ENCODE measurements at regions not wholly inside any gene's neighbourhood (a gene's known extent, or its start where the extent isn't known, plus 50 kb on each side); places are given as distances from the start of the nearest gene placed in this dataset.
"Not testable (repeated sequence)": the region's sequence is repeated elsewhere in the genome, so short reads cannot be mapped to it uniquely, and the experiment has no call there.

DNA sequence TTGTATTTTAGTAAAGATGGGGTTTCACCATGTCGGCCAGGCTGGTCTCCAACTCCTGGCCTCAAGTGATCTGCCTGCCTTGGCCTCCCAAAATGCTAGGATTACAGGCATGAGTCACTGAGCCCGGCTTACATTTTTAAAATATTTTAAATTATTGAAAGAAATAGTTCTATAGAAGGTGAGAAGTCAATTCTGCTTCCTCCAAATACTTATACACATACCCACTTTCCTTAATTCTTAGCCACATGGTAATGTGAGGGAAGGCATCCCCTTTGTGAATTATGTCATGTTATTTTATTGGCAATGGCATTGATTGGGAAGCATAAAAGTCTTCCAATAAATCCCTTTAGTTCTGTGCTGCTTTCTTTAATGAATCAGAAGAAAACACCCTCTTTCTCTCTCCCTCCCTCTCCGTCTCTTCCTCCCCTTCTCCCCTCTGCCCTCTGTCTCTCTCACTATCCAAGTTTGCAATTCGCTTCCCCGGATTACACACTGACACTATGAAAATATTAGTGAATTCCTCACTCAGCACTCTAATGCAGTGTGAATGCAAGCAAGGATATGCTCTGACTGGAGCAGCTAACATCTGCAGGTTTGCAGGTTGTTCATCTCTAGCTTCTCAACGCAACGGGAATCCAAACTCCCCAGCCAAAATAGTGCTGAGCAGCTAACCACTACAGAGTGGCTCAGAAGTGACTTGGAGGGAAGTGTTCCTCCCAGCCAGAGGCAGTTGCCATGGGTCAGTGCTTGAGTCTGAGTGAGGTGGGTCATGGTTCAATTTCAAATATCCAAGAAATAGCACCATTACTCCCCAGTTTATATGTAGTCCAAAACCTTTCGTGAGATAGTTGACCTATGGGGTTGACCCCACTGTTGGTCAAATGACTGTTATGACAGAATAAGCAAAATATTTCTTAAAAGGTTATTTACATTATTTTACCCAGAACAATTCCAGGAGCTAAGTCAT, 77.8 kb upstream of the CD55 start:
- DNase-seq (ENCODE audit: low read depth): peak; percentile 69

DNA sequence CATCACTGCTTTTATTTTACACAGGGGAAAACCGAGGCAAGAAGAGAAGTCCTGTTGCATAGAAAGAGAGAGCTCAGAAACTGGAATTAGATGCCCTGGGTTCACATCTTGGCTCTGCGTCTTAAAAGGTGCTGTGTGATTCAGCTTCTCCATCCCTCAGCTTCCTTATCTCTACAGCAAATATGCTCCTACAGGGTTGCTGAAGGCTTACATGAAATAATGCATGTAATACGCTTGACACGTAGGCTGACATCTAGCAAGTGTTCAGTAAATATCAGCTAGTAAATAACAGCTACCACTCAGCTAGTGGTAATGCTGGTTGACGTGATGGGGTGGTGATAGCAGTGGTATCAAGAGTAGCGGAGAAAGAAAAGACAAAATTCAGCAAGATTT, 77.1 kb upstream of the CD55 start:
- DNase-seq (ENCODE audit: low read depth): no peak

DNA sequence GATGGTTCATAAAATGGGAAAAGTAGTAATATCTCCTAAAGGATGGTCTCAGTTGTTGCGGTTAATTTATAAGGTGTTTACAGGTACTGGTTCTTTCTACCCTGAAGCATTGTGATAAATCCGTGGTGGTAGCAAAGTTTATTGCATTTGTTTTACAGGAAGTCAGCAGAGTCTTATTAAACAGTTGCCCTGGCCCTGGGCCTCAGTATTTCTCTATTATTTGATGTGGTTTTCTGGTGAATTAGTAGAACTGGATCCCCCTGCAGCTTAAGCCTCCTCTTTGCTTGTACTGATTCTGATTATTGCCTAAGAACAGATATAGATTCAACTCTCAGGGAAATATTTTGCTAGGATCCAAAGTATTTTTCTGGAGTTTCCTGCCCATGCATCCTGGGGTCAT, 76.4 kb upstream of the CD55 start:
- no peak for DNase-seq (ENCODE audit: low read depth)

- no peak for DNase-seq (ENCODE audit: low read depth)
These were observed 72.8 kb upstream of the CD55 start for GRCh38 chr1:207248544-207249198.

DNA sequence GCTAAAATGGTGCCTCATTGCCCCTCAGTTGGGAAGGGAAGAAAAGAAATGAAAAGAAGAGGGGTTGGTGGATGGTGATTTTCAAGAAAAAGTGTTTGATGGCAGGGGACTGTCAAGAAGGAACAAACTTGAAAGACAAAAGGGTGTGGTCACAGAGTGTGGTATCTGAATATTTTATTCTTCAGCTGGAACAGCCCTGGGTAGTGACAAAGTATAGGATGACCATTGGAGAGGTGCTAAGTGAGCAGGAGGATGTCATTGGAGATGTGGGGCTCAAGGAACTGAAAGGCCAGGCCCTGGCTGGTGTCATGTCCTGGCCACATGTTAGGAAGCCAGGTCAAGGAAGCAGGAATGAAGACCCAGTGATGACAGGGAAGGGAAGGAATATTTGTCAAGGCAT, 71.0 kb upstream of the CD55 start:
- no peak for DNase-seq (ENCODE audit: low read depth)

DNA sequence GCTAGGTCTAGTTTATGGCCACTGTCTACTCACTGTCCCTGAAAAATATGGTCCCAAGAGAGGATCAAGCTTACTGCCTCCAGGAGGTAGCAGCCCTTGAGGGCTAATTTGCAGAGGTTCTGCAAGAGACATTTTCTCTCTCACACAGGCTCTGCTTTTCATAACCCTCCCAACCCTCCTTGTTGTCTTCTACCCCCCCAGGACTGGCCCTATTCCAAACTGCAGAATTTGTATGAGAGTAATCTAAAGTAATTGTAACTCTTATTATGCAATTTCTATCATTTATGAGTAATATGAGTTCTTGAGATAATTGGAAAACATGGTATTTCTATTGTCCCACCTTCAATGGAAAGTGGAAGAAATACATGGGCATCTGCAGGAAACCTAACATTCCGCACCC, 70.4 kb upstream of the CD55 start:
- no peak for DNase-seq (ENCODE audit: low read depth)

GRCh38 chr1:207256869-207257268, 64.6 kb upstream of the CD55 start:
- no peak for DNase-seq (ENCODE audit: low read depth)

GRCh38 chr1:207259391-207259790, 62.1 kb upstream of the CD55 start:
- DNase-seq (ENCODE audit: low read depth): no peak

- no peak for DNase-seq (ENCODE audit: low read depth)
These were observed 59.5 kb upstream of the CD55 start for GRCh38 chr1:207261971-207262370.

GRCh38 chr1:207262891-207263290, 58.6 kb upstream of the CD55 start:
- DNase-seq (ENCODE audit: low read depth): not testable (repeated sequence)

GRCh38 chr1:207264663-207265252, 56.7 kb upstream of the CD55 start:
- DNase-seq (ENCODE audit: low read depth): no peak

- DNase-seq (ENCODE audit: low read depth): no peak
These were observed 53.1 kb upstream of the CD55 start for GRCh38 chr1:207268337-207268736.

DNA sequence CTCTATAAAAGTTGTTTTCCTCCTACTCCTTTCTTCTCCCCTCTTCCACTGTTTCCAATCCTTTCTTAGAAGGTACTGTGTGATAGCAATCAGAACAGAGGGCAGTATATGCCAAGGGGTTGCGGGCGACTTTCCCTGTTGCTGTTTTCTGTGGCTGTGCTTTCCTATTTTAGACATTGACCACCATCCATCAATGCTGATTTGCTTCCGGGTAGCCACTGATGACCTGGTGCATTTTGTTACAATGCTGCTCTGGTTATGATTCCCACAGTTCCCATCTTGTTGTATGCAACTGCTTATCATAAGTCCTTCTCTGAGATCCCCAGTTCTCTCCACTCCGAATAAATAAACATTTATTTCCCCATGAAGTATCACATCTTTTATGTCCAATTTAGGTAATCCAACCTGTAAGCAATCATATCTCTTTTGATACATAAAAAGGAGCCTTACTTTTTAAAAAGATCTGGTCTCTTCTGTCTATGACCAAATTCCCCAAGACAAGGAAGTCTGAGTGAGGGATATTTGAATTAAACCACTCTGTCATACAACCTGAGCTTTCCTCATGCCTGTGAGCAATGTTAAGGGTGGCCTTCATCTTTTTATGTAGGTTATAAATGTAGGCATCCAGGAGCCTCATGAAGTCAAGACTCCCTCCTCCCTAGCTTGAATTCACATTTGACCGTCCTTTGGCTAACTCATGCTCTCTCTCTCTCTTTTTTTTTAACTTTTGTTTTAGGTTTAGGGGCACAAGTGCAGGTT, 52.5 kb upstream of the CD55 start:
- DNase-seq (ENCODE audit: low read depth): no peak
